H9 (cell line): ENCODE measurements at regions not wholly inside any gene's neighbourhood (a gene's known extent, or its start where the extent isn't known, plus 50 kb on each side); places are given as distances from the start of the nearest gene placed in this dataset.

Experiments
- DNase-seq: peaks from one replicate; pipeline ENCODE4 v3.0.0-alpha.2; 2017
- H2AFZ ChIP-seq: one replicate; pipeline ENCODE4 v1.6.1; 2013; ENCODE audit warnings: mild to moderate bottlenecking, low read length, control low read depth, moderate library complexity
- H2AK5ac ChIP-seq: 2 replicates; pipeline ENCODE4 v1.6.1; 2013; ENCODE audit warnings: low read length, control low read depth, mixed read lengths; ENCODE audit not compliant: insufficient read length
- H2BK120ac ChIP-seq: one replicate; pipeline ENCODE4 v1.6.1; 2013; ENCODE audit warnings: low read depth, mild to moderate bottlenecking, low read length, control low read depth, inconsistent platforms; ENCODE audit not compliant: poor library complexity, severe bottlenecking
- H2BK12ac ChIP-seq: 2 replicates; pipeline ENCODE4 v1.6.1; 2013; ENCODE audit warnings: low read length, control low read depth, mixed read lengths, low read depth; ENCODE audit not compliant: insufficient read length
- H2BK15ac ChIP-seq: 2 replicates; pipeline ENCODE4 v1.6.1; 2013; ENCODE audit warnings: low read depth, low read length, control low read depth
- H2BK20ac ChIP-seq: one replicate; pipeline ENCODE4 v1.6.1; 2013; ENCODE audit warnings: low read depth, mild to moderate bottlenecking, low read length, control low read depth, inconsistent platforms; ENCODE audit not compliant: poor library complexity, severe bottlenecking
- H2BK5ac ChIP-seq: 2 replicates; pipeline ENCODE4 v1.6.1; 2013; ENCODE audit warnings: low read length, control low read depth, mixed read lengths; ENCODE audit not compliant: insufficient read length
- H3K14ac ChIP-seq: 2 replicates; pipeline ENCODE4 v1.6.1; 2013; ENCODE audit warnings: low read length, control low read depth; ENCODE audit not compliant: insufficient read depth
- H3K18ac ChIP-seq: 2 replicates; pipeline ENCODE4 v1.6.1; 2013; ENCODE audit warnings: low read depth, mild to moderate bottlenecking, mixed read lengths, low read length, control low read depth; ENCODE audit not compliant: insufficient read length
- H3K23ac ChIP-seq: 2 replicates; pipeline ENCODE4 v1.6.1; 2013; ENCODE audit warnings: low read length, control low read depth, mixed read lengths, low read depth; ENCODE audit not compliant: insufficient read length
- H3K23me2 ChIP-seq: 2 replicates; pipeline ENCODE4 v1.6.1; 2013; ENCODE audit warnings: low read depth, mild to moderate bottlenecking, mixed read lengths, low read length, control low read depth; ENCODE audit not compliant: insufficient read length, poor library complexity, severe bottlenecking
- H3K27ac ChIP-seq: 2 replicates; pipeline ENCODE4 v1.5.1; 2013; ENCODE audit warnings: low read length, control low read depth, mixed read lengths, low read depth; ENCODE audit not compliant: insufficient read length
- H3K27me3 ChIP-seq: 2 replicates; pipeline ENCODE4 v1.6.1; 2013; ENCODE audit warnings: low read length, control low read depth, inconsistent platforms; ENCODE audit not compliant: insufficient read depth
- H3K4ac ChIP-seq: 2 replicates; pipeline ENCODE4 v1.6.1; 2013; ENCODE audit warnings: low read depth, mild to moderate bottlenecking, control low read depth, inconsistent platforms, low read length, moderate library complexity
- H3K4me1 ChIP-seq: 2 replicates; pipeline ENCODE4 v1.6.1; 2013; ENCODE audit warnings: low read length, control low read depth, inconsistent platforms; ENCODE audit not compliant: insufficient read depth
- H3K4me2 ChIP-seq: 2 replicates; pipeline ENCODE4 v1.6.1; 2013; ENCODE audit warnings: low read length, control low read depth, mixed read lengths; ENCODE audit not compliant: insufficient read length, insufficient read depth
- H3K56ac ChIP-seq: 2 replicates; pipeline ENCODE4 v1.6.1; 2013; ENCODE audit warnings: low read depth, mild to moderate bottlenecking, mixed read lengths, low read length, control low read depth; ENCODE audit not compliant: insufficient read length
- H3K79me1 ChIP-seq: 2 replicates; pipeline ENCODE4 v1.6.1; 2013; ENCODE audit warnings: low read depth, mild to moderate bottlenecking, moderate library complexity, low read length, control low read depth, inconsistent platforms; ENCODE audit not compliant: insufficient read depth, poor library complexity, severe bottlenecking
- H3K79me2 ChIP-seq: 2 replicates; pipeline ENCODE4 v1.6.1; 2013; ENCODE audit warnings: low read length, control low read depth, inconsistent platforms; ENCODE audit not compliant: insufficient read depth
- H3K9ac ChIP-seq: 2 replicates; pipeline ENCODE4 v1.6.1; 2013; ENCODE audit warnings: low read length, control low read depth, mixed read lengths; ENCODE audit not compliant: insufficient read length; ENCODE audit errors: extremely low read depth
- H3K9me3 ChIP-seq: one replicate; pipeline ENCODE4 v1.6.1; 2013; ENCODE audit warnings: low read depth, low read length, inconsistent platforms; ENCODE audit not compliant: control insufficient read depth
- H3T11ph ChIP-seq: one replicate; pipeline ENCODE4 v1.6.1; 2013; ENCODE audit warnings: mild to moderate bottlenecking, low read length, control low read depth, inconsistent platforms
- H4K20me1 ChIP-seq: one replicate; pipeline ENCODE4 v1.6.1; 2013; ENCODE audit not compliant: control insufficient read depth, insufficient read length, insufficient read depth
- H4K5ac ChIP-seq: 2 replicates; pipeline ENCODE4 v1.6.1; 2013; ENCODE audit warnings: low read depth, mild to moderate bottlenecking, mixed read lengths, low read length, control low read depth; ENCODE audit not compliant: insufficient read length
- H4K8ac ChIP-seq: replicated peaks from 2 replicates; pipeline ENCODE4 v1.6.1; 2013; ENCODE audit warnings: low read length, control low read depth, mixed read lengths, low read depth; ENCODE audit not compliant: insufficient read length
- H4K91ac ChIP-seq: 2 replicates; pipeline ENCODE4 v1.6.1; 2013; ENCODE audit warnings: low read depth, mild to moderate bottlenecking, moderate library complexity, mixed read lengths, low read length, control low read depth; ENCODE audit not compliant: insufficient read length
- H3K27ac Mint-ChIP-seq, 3 experiments: 2 replicates in 2 of 3; 3 replicates in 1 of 3; pipeline ENCODE4 v1.8.0; 2020 to 2021; ENCODE audit warnings: mixed read lengths in 3 of 3, mild to moderate bottlenecking in 1 of 3, moderate library complexity in 1 of 3
- H3K27me3 Mint-ChIP-seq: 2 replicates; pipeline ENCODE4 v1.8.0; 2021; ENCODE audit warnings: low read depth, mild to moderate bottlenecking, moderate library complexity, mixed read lengths
- H3K36me3 Mint-ChIP-seq, 3 experiments: 2 replicates in 2 of 3; 3 replicates in 1 of 3; pipeline ENCODE4 v1.8.0; 2020 to 2021; ENCODE audit warnings: low read depth in 3 of 3, mixed read lengths in 3 of 3; ENCODE audit not compliant: insufficient read depth in 1 of 3
- H3K4me1 Mint-ChIP-seq, 2 experiments: 2 replicates each; pipeline ENCODE4 v1.8.0; 2020; ENCODE audit warnings: mixed read lengths in 2 of 2
- H3K4me3 Mint-ChIP-seq, 2 experiments: 2 replicates in 1 of 2; 3 replicates in 1 of 2; pipeline ENCODE4 v1.8.0; 2020 to 2021; ENCODE audit warnings: mild to moderate bottlenecking in 2 of 2, mixed read lengths in 2 of 2, moderate library complexity in 1 of 2
- H3K9me3 Mint-ChIP-seq, 2 experiments: 2 replicates in 1 of 2; 3 replicates in 1 of 2; pipeline ENCODE4 v1.8.0; 2020; ENCODE audit warnings: mild to moderate bottlenecking in 2 of 2, mixed read lengths in 2 of 2, moderate library complexity in 1 of 2
- WGBS: extraction: QIAGEN DNeasy Blood & Tissue Kit; methylation state at CpG from one replicate; pipeline ENCODE4 v1.1.7; 2013; ENCODE audit warnings: missing lambda C conversion rate, low lambda C conversion rate, mixed read lengths; ENCODE audit not compliant: insufficient read length; ENCODE audit errors: extremely low coverage; 5-methylcytosine and 5-hydroxymethylcytosine counted together
- TF ChIP-seq, protein P1 (sequence below): fragments of 200-600 bp; sonication (generic); conservative IDR thresholded peaks from 3 replicates; pipeline ENCODE4 v1.8.0; 2021; ENCODE audit warnings: antibody characterized with exemption, mild to moderate bottlenecking

DNA sequence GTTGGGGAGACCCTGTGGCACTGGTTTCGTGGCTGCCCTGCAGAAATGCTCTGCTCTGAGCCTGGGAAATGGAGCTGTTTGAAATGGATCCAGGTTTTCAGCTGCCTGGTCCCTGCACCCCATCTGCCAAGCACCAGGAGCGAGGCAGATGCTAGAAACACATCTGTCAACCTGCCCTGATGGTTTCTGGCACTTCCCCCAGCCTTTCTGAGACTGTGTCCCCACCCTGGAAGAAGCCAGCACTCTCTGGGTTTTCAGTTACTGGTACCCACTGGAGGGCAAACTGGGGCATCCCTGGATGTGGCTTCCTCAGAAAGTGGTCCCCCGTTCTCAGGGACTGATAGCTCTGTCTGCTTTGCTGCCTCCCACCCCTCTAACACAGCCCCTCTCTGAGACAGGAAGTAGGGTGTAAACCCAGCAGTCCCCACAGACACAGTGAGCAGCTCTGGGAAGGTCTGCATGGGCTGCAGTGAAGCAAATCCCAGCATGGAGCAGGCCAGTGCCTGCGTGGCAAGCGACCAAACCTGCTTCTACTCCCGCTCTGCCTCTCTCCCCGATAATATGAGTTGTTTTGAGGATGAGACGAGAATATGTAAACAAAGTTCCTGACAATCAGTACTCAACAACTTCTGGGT is 54.2 kb upstream of the MAFB start:
- WGBS, result no CpG with 5 or more reads among the region's 8 CpGs
- TF ChIP-seq, protein P1, sequence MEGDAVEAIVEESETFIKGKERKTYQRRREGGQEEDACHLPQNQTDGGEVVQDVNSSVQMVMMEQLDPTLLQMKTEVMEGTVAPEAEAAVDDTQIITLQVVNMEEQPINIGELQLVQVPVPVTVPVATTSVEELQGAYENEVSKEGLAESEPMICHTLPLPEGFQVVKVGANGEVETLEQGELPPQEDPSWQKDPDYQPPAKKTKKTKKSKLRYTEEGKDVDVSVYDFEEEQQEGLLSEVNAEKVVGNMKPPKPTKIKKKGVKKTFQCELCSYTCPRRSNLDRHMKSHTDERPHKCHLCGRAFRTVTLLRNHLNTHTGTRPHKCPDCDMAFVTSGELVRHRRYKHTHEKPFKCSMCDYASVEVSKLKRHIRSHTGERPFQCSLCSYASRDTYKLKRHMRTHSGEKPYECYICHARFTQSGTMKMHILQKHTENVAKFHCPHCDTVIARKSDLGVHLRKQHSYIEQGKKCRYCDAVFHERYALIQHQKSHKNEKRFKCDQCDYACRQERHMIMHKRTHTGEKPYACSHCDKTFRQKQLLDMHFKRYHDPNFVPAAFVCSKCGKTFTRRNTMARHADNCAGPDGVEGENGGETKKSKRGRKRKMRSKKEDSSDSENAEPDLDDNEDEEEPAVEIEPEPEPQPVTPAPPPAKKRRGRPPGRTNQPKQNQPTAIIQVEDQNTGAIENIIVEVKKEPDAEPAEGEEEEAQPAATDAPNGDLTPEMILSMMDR, result no peak
- Histone ChIP-seq H4K8ac (no peak overlapping the region), H2BK20ac (no peak overlapping the region), H2AK5ac (no peak overlapping the region), H3K56ac (no peak overlapping the region), H2BK5ac (no peak overlapping the region), H3K79me2 (no peaks in the 10 kb centered on the region), H3K27ac (no peak overlapping the region), H4K91ac (no peak overlapping the region), H2BK12ac (no peak overlapping the region), H3K23ac (no peak overlapping the region), H3K14ac (no peak overlapping the region), H3K4me1 (no peaks in the 10 kb centered on the region; the same call in 1 of the 2 replicates), H4K5ac (no peak overlapping the region), H2BK120ac (no peak overlapping the region), H3K9me3 (no peaks in the 10 kb centered on the region), H3T11ph (no peak overlapping the region), H4K20me1 (no peaks in the 10 kb centered on the region), H3K79me1 (no peaks in the 10 kb centered on the region), H3K9ac (no peak overlapping the region), H3K4ac (no peak overlapping the region), H2AFZ (no peak overlapping the region), H3K23me2 (no peaks in the 10 kb centered on the region), H3K4me2 (no peak overlapping the region), H3K27me3 (no peaks in the 10 kb centered on the region), H3K18ac (no peak overlapping the region), H2BK15ac (no peak overlapping the region)
- H3K9me3 Mint-ChIP-seq, result no peaks in the 10 kb centered on the region
- peaks cover 10 to 11% of the 10 kb centered on the region in 2 experiments for H3K4me1 Mint-ChIP-seq
- no peak overlapping the region for H3K27ac Mint-ChIP-seq
- no peak overlapping the region for H3K4me3 Mint-ChIP-seq
- H3K36me3 Mint-ChIP-seq, result no peaks in the 10 kb centered on the region
- peaks cover 6% of the 10 kb centered on the region for H3K27me3 Mint-ChIP-seq
- no peak for DNase-seq
